HG03060 (cell line): ENCODE measurements at regions not wholly inside any gene's neighbourhood (a gene's known extent, or its start where the extent isn't known, plus 50 kb on each side); places are given as distances from the start of the nearest gene placed in this dataset.

Source experiments
- ATAC-seq: cut with Tn5 transposase; IDR thresholded peaks from one replicate; pipeline ENCODE4 v1.9.1; 2021; ENCODE audit warnings: low read depth, moderate number of reproducible peaks; ENCODE audit not compliant: unreplicated experiment

DNA sequence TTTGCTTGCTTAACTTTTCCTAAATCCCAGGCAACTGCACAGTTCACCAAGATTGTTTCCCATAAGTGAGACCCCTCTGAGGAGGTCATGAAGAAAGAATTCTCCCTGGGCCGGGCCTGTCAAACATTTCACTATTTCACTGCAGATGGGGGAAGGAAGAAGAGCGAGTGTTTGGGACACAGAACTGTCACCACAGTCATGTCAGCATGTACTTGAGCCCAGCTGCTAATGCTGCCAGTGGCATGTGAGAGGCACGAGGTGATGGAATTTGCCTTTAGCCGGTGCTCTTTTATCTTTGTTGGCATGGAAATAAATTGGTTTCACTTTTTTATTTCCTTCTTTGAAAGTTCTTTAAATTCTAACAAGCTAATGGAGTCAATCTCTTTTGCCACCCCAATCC lies 277.9 kb upstream of the GADL1 start:
- no peak for ATAC-seq

DNA sequence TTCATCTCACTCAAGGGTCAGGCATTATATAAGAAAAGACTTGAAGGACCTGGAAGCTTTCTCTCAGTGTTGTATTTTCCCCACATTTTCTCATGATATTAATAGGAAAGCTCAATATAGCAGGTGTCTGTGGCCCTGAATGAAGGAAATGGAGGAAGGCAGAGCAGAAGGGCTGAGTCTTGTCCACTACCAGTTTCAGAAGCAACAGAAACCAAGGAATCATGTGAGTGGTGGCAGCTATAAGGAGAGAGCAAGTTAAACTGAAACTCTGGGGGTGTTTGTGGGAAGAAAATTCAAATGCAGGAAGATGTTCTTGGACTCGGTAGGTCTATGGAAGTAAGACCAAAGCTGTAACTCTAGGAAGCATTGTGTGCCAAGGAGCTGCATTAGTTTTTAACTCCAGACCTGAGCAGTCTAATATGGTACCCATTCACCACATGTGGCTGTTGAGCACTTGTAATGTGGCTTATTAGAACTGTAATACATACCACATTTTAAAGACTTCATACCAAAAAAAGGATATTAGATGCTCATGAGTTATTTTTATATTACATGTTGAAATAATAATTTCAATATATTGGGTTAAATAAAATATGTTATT lies 278.8 kb upstream of the GADL1 start:
- ATAC-seq, result no peak

DNA sequence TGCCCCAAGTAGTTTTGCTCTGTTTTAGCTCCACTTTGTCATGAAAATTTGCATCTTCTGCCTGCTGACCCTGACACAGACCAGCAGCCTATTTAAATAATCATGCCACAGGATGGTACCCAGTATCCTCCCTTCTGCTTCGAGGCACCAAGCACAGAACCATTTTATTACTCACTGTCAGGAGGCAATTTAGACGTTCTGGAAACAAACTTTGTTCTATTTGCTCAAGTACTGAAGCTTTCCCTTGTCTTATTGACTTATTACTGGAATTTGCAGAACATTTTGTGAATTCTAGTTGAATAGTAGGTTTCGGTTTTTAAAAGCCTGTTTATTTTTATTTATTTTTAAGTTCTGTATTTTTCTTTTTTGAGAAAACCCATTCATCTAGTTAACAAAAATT lies 279.6 kb upstream of the GADL1 start:
- no peak for ATAC-seq

DNA sequence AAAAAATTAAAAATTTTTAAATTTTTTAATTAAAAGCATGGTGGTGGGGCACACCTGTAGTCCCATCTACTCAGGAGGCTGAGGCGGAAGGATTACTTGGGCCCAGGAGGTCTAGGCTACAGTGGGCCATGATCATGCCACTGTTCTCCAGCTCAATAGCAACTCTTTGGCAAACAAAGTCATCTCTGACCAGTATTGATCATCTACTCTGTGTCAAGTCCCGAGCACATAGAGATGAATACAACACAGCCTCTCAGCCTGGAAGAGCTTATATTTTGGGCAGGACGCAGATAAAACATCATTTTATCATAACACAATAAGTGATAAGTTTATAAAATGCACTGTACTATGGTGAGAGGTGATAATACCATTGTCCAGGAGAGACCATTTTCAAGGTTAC lies 281.6 kb upstream of the GADL1 start:
- no peak for ATAC-seq

DNA sequence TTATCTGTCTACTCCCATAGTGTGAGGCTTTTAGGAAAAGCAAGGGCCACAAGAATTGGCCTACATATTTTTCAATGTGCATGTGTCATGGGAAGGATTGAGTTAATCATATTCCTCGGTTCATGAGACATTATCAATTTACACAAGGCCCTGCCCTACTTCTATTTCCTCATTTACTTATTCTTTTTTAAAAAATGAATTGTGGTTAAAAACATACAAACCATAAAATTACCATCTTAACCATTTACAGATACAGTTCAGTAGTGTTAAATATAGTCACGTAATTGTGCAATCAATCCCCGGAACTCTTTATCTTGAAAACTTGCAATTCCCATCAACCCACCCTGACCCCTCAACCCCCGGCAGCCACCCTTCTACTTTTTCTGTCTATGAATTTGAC lies 284.0 kb upstream of the GADL1 start:
- ATAC-seq, result no peak

DNA sequence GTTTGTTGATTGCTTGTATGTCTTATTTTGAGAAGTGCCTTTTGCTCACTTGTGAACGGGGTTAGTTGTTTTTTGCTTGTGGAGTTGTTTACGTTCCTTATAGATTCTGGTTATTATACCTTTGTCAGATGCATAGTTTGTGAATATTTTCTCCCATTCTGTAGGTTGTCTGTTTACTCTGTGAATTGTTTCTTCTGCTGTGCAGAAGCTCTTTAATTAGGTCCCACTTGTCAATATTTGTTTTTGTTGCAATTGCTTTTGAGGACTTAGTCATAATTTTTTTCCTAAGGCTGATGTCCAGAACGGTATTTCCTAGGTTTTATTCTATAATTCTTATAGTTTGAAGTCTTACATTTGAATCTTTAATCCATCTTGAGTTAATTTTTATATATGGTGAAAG lies 285.3 kb upstream of the GADL1 start:
- ATAC-seq, result no peak

DNA sequence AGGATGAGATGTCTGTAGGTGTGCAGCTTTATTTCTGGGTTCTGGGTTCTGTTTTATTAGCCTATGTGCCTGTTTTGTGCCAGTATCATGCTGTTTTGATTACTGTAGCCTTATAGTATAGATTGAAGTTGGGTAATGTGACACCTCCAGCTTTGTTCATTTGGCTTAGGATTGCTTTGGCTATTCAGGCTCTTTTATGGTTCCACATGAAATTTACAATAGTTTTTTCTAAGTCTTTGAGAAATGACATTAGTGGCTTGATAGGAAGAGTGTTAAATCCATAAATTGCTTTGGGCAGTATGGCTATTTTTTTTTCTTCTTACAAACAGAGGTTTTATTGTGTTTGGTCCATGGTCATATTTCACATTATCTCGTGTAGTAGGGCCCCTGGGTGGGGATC lies 285.8 kb upstream of the GADL1 start:
- no peak for ATAC-seq

DNA sequence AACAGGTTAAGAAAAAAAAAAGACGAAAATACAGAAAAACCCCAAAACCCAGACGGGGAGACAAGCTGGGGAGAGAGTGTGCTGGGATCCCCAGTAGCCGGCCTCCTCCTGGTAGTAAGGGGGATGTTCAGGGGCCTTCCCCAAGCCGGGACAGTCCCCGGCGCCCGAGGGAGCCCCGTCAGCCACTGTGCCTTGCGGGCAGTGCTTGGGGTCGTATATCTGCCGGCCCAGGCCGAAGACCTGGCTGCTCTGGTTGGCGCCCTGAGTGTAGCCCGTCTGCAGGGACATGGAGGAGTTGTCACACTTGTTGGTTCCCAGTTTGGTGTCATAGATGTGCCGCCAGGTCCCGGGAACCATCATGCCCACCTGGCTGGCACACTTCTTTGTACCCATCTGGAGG lies 287.2 kb upstream of the GADL1 start:
- ATAC-seq, result no peak

DNA sequence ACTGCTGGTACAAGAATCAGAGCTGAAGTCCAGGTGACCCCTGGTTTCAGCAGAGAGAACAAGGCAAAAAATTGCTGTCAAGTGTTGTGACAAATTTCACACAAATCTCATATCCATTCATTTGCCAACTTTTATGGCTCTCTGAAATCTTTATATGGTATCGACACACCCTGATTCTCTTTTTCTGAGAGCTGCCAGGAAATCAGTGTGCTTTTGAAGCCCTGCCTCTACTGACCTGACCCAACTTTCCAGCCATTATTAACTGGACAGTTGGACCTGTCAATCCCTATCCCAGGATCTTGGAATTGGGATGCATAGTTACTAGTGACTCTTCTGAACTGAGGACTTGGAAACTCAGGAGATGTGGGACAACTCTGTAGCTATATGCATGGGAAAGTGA lies 288.2 kb upstream of the GADL1 start:
- ATAC-seq, result no peak

DNA sequence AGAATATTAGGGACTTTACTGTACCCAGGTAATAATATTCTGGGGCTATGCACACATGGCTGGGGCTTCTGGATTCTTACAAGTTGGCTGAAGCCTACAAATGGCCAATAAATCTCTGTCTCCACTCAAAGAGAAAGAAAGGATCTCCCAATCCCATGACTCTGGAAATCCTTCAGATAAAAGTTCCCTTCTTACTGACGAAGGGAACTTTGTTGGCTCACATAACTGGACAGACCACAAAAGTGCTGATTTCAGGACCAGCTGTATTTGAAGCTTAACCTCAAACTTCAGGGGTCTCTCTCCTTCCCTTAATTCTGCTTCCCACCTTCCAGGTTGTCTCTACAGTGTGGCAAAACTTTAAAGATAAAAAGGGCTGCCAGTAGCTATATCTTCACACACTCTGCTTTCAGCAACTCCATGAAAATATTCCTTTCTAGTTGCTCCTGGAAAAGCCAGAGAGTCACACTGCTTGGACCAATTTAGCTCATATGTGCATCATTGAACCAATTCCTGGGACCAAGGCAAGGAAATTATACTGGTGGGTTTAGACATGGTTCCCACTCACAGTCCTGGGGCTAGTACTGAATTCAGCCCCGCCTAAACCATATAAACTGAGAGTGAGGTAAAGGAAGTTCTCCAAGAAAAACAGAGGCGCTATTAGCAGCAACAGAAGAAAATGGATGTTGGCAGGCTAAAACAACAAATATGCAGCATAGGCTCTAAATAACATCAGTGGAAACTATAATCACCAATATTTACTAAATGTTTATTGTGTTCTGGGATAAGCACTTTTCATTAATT lies 290.0 kb upstream of the GADL1 start:
- ATAC-seq, result no peak

DNA sequence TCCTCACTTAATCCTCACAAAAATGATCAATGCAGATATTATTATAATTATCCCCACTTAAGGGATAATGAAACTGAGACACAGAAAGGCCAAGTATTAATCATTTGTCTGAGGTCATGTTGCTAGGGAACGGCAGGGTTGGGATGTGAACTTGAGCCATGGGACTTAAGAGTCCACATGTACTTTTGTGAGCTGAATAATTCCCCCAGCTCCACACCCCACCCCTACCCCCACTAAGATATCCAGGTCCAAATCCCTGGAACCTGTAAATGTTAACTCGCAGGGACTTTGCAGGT lies 290.5 kb upstream of the GADL1 start:
- ATAC-seq, result no peak

DNA sequence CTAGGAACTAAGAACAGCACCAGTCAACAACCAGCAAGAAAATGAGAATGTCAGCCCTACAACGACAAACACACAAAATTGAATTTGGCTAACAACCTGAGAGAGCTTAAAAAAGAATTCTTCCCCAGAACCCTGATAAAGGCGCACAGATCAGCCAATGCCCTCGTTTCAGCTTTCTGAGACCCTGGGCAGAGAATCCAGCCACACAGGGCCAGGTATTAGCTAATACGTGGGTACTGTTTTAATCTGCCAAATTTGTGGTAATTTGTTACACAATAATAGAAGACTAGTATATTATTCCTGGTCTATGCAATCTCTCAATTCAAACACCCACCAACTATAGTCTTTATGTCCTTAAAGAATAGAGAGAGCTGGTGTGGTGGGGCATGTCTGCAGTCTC lies 291.6 kb upstream of the GADL1 start:
- ATAC-seq, result no peak

DNA sequence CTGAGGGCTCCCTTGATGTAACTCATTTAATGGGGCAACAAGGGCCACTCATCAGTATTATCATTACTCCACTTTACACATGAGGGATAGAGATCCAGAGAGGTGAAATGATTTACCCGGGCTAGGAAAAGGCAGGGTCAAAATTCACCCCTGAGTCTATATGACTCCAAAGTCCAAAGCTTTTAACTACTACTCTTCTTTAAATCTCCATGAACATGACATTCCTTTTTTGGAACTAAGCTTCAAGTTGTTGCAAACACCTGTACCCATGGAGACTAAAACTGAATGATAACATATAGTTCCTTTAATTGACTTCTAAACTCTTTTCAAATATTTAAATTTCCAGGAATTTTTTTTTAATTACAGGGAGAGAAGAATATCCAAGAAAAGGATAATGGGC lies 292.9 kb upstream of the GADL1 start:
- ATAC-seq, result no peak

DNA sequence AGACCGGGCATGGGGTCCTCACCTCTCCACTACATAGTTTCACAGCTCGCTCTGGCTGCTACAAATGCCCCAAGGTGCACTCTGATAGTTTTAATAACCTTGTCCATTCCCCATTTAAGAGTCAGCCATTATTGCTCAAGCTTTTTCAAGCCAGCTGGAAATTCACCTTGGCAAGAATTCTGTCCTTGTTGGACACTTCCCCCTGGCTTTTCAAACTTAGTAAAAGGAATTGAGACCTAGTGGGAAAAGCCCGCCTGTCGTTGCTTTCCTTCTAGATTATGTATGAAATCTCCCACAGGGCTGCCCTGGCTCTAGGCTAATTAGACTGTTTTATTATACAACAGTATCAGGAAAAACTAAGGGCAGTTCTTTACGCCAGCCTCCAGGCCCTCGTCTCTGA lies 293.7 kb upstream of the GADL1 start:
- ATAC-seq, result no peak

DNA sequence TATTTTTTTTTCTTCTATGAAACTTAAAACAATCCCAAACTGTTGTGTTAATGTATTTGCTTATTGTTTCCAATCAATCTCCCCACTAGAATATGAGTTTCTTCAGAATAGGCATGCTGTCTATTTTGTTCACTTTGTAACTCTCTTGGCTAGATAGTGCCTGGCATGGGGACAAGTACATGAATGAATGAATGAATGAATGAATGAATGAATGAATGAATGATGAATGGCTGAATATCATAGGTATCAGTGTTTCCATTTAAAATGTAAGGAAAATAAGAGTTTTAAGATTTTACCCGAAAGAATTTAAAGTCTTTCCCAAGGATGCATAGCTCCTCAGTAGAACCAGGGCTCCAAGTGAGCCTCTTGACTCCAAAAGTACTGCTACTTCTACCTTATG lies 294.9 kb upstream of the GADL1 start:
- ATAC-seq, result no peak

DNA sequence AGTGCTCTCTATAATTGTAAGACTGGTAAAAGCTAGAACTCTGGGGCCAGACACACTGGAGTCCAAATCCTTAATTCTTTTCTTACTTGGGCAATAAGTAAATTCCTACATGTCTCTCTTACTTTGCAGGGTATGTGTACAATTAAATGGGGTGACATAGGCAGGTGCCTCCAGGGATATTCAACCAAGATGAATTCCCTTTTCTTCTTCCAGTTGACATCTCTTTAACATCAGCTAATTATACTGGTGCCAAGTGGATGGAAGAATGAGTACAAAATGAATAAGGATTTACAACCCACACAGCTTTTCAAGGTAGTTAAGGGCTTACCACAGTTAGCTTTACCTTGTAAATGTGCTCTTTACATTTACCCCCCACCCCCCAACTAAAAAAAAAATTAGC lies 295.5 kb upstream of the GADL1 start:
- no peak for ATAC-seq

DNA sequence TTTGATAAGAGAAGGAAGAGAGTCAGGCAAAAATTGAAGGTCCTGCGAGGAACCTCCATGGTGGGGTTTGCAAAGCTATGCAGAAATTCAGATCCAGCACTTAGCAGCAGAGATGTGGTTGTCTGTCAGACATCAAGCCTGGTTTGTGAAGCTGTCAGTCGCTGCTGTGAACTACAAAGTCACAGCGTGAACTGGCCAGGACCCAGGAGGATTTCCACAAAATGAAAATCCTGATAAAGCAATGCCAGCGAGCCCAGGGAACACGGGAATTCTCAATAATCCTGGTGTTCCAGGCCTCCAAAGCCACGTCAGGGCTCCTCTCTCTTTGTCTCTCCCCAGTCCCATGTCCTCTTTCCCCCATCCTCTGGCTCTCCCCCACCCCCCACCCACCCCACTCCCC lies 296.9 kb upstream of the GADL1 start:
- no peak for ATAC-seq

DNA sequence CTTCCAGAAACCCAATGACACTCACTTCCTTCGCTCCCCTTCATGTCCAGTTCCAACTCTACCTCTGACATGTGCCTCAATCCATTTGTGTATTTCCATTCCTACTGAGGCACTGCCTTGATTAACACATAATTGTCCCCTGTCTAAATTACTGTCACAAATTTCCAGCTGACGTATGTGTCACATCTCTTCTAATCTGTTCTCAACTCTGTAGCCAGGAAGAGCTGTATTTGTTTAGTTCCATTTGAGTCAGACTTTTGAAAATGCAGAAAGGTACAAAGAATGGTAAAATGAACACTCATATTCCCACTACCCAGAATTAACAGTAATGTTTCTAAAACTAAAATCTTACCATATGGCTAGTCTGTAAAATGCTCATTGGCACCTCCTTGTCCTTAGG lies 299.0 kb upstream of the GADL1 start:
- no peak for ATAC-seq

DNA sequence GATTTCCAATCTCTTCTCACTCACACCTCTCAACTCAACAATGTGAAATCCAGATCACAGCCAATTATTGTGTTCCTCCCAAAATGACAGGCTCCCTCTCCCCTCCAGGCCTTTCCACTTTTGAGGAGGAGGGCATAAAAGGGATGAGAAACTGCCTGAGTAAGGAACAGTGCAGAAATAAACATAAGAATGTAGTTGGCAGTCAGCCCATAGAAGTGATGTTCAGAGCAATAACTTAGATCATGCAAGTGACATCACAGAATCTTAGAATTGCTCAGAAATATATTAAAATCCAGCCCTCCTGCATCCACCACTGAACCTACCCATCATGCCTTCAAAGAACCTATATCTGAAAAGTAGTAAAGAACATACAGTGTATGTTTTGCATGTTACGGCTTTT lies 299.4 kb upstream of the GADL1 start:
- no peak for ATAC-seq

DNA sequence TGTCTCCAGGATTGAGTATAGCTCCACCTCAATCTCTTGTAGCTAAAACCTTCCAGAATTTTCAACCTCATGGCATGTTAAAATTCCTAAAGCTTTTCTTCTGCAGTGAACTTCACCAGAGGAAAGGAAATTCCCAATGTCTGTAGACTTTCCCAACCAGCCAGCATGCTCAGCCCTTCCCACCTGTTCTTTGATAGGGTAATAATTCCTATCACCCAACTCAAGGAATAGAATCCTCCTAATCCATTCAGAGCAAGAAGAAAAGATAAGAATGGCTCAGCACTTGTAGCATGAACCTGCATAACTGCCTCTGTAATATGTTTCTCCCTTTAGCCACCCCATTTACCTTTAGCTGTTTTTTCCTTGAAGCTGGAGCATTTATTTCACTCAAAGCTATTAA lies 301.8 kb upstream of the GADL1 start:
- no peak for ATAC-seq

DNA sequence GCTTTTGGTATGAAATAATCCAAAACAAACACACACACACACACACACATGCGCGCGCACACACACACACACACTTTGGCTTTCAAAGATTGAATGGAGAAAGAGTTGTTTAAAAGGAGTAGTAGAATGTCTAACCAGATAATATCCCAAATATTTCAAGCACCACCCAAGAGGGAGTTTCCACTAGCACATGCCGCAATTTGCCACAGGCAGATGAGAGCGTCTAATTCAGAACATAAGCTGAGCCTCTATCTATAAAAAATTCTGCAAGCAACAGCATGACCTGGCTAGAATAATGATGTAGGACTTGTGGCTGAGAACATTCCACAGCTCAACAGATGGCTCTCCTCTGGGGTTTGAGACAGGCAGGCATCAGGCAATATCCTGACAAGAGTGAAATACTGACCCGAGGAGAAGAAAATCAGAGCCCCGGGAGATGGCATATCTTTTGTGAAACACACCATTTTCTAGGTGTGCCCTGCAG lies 302.5 kb upstream of the GADL1 start:
- ATAC-seq, result no peak

DNA sequence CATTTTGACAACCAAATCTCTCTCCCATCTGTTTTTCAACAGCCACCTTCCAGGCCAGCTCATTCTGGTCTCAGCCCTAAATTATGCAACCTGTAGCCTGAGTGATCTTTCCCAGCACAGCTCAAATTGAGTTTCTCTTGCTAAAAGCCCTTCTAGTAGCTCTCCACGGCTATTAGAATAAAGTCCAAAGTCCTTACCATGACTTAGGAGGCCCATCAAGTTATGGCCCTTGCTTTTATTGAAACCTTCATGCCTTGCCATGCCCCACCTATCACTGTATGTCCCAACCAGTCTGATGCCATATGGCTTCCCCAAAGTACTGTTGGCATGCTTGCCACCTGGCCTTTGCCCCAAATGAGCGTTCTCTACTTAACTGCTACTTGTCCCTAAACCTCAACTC lies 303.5 kb upstream of the GADL1 start:
- no peak for ATAC-seq

DNA sequence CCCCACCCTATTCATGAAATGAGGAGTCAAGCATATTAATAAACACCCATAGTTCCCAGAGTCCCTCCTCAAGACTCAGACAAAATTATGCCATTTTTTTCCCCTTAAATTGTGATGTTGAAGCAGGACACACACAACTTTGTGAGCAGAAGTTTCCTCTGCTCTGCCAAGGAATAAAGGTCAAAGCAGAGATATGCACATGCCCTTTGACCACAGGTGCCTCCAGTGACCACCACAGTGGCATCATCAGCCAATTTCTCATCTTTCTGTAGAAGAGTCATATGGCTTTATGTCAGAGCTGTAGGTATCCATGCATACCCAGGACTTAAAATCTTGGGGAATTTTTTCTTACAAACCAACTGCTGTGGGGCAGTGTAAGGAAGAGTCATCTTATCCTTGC lies 304.4 kb upstream of the GADL1 start:
- no peak for ATAC-seq
